PC-3 (cell line): ENCODE measurements at regions not wholly inside any gene's neighbourhood (a gene's known extent, or its start where the extent isn't known, plus 50 kb on each side); places are given as distances from the start of the nearest gene placed in this dataset.

Source experiments
- EZH2 ChIP-seq: fragments of 300-600 bp; sonication (generic); IDR thresholded peaks from one replicate; pipeline ENCODE4 v1.6.1; 2017; ENCODE audit warnings: antibody characterized with exemption, mild to moderate bottlenecking, low read length; ENCODE audit not compliant: unreplicated experiment
- EZH2phosphoT487 ChIP-seq: fragments of 300-600 bp; sonication (generic); IDR thresholded peaks from 2 replicates; pipeline ENCODE4 v1.6.1; 2018; ENCODE audit warnings: mild to moderate bottlenecking, antibody characterized with exemption, low read length, borderline replicate concordance
- TF ChIP-seq, protein P1 (sequence below): fragments of 300-600 bp; sonication (generic); conservative IDR thresholded peaks from 2 replicates; pipeline ENCODE4 v1.5.1; 2017; ENCODE audit warnings: antibody characterized with exemption, low read depth, mild to moderate bottlenecking, low read length

DNA sequence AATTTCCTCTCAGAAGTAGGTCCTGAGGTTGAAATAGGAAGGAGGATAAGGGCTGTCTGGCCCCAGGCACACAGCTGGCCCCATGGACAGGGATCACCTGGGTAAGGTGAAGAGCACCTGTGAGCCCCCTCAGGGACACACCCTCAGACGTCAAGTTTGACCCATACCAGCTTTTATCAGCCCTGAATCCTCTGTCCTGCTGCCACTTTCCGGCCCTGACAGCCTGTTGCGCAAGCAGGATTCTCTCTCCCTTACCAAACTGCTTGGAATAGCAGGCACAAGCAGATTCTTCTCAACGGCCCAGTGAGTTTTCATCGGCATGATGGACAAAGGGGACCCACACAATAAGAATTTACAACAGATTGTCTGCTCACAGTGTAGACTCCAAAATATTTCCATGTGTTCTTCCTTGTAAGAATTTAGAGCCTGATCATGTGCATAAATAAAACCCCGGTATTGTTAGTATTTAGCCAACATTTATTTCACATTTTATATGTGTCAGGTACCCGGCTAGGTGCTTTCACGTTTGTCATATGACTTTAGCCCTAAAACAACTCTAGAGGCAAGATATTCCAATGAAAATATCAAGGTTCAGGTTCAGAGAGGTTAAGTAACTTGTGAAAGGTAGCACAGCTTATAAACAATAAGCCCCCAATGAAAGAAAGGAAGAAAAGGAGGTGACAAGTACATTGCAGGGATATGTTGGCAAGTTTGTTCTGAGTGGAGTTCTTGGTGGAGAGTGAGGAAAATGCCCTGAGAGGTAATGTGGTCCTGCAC is 107.2 kb upstream of the KIT start:
- no peak for TF ChIP-seq EZH2
- TF ChIP-seq, protein P1, sequence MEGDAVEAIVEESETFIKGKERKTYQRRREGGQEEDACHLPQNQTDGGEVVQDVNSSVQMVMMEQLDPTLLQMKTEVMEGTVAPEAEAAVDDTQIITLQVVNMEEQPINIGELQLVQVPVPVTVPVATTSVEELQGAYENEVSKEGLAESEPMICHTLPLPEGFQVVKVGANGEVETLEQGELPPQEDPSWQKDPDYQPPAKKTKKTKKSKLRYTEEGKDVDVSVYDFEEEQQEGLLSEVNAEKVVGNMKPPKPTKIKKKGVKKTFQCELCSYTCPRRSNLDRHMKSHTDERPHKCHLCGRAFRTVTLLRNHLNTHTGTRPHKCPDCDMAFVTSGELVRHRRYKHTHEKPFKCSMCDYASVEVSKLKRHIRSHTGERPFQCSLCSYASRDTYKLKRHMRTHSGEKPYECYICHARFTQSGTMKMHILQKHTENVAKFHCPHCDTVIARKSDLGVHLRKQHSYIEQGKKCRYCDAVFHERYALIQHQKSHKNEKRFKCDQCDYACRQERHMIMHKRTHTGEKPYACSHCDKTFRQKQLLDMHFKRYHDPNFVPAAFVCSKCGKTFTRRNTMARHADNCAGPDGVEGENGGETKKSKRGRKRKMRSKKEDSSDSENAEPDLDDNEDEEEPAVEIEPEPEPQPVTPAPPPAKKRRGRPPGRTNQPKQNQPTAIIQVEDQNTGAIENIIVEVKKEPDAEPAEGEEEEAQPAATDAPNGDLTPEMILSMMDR: no peak
- TF ChIP-seq EZH2phosphoT487: no peak
